Smooth muscle cell (in vitro differentiated cells): ENCODE measurements at regions not wholly inside any gene's neighbourhood (a gene's known extent, or its start where the extent isn't known, plus 50 kb on each side); places are given as distances from the start of the nearest gene placed in this dataset.

Source experiments
- DNase-seq: peaks from one replicate; lab custom pipeline; 2025; ENCODE audit not compliant: unreplicated experiment; lab: John Stamatoyannopoulos, UW
- H2AFZ ChIP-seq: fragments of 200-600 bp; sonication (generic); 2 replicates; pipeline ENCODE4 v1.6.0; 2016; ENCODE audit warnings: antibody characterized with exemption, low read depth, mild to moderate bottlenecking
- H3F3A ChIP-seq: fragments of 200-600 bp; sonication (generic); 2 replicates; pipeline ENCODE4 v1.6.0; 2017; ENCODE audit warnings: antibody characterized with exemption, low read depth
- H3K27ac ChIP-seq: fragments of 200-600 bp; sonication (generic); 2 replicates; pipeline ENCODE4 v1.5.1; 2016; ENCODE audit warnings: low read depth, mild to moderate bottlenecking
- H3K27me3 ChIP-seq: fragments of 200-600 bp; sonication (generic); 2 replicates; pipeline ENCODE4 v1.6.1; 2016; ENCODE audit warnings: low read depth, mild to moderate bottlenecking
- H3K36me3 ChIP-seq: fragments of 200-600 bp; sonication (generic); 2 replicates; pipeline ENCODE4 v1.5.1; 2016; ENCODE audit warnings: low read depth
- H3K4me1 ChIP-seq: fragments of 200-600 bp; sonication (generic); 2 replicates; pipeline ENCODE4 v1.5.1; 2016; ENCODE audit warnings: low read depth
- H3K4me2 ChIP-seq: fragments of 200-600 bp; sonication (generic); 2 replicates; pipeline ENCODE4 v1.6.0; 2016; ENCODE audit warnings: mild to moderate bottlenecking
- H3K4me3 ChIP-seq: fragments of 200-600 bp; sonication (generic); 2 replicates; pipeline ENCODE4 v1.5.1; 2016; ENCODE audit warnings: mild to moderate bottlenecking
- H3K79me2 ChIP-seq: fragments of 200-600 bp; sonication (generic); 2 replicates; pipeline ENCODE4 v1.6.0; 2016; ENCODE audit warnings: low read depth, mild to moderate bottlenecking
- H3K9ac ChIP-seq: fragments of 200-600 bp; sonication (generic); 2 replicates; pipeline ENCODE4 v1.6.0; 2016; ENCODE audit warnings: low read depth
- H3K9me3 ChIP-seq: fragments of 200-600 bp; sonication (generic); replicated peaks from 2 replicates; pipeline ENCODE4 v1.5.1; 2016; ENCODE audit warnings: low read depth
- H4K20me1 ChIP-seq: fragments of 200-600 bp; sonication (generic); 2 replicates; pipeline ENCODE4 v1.6.0; 2016; ENCODE audit warnings: low read depth
- CTCF ChIP-seq: fragments of 200-600 bp; sonication (generic); IDR thresholded peaks from 2 replicates; pipeline ENCODE4 v1.5.1; 2017; ENCODE audit warnings: borderline replicate concordance, mild to moderate bottlenecking, antibody characterized with exemption; ENCODE audit not compliant: insufficient read depth, poor library complexity, severe bottlenecking
- WGBS: methylation state at CpG from one replicate; pipeline ENCODE4 v1.1.7; 2016; ENCODE audit warnings: low lambda C conversion rate; 5-methylcytosine and 5-hydroxymethylcytosine counted together

- no peaks in the 10 kb centered on the region for H3K27me3 ChIP-seq
- no peak overlapping the region for H3K9ac ChIP-seq
- H4K20me1 ChIP-seq: no peaks in the 10 kb centered on the region
- no peaks in the 10 kb centered on the region for H3K4me1 ChIP-seq
- H3K36me3 ChIP-seq: no peaks in the 10 kb centered on the region
- no peak overlapping the region for H3K4me2 ChIP-seq
- no peak for TF ChIP-seq CTCF
- no peak overlapping the region for H2AFZ ChIP-seq
- H3F3A ChIP-seq: no peaks in the 10 kb centered on the region
- no peak for DNase-seq
- no peaks in the 10 kb centered on the region for H3K79me2 ChIP-seq
- no peak overlapping the region for H3K4me3 ChIP-seq
- WGBS: 78% methylated on average over 5 of the region's 5 CpGs
- H3K27ac ChIP-seq: no peak overlapping the region
- H3K9me3 ChIP-seq: no peaks in the 10 kb centered on the region
Measured at GRCh38 chrX:4741024-4741423, 1027.6 kb upstream of the PRKX start.

GRCh38 chrX:4735299-4735698, 1021.9 kb upstream of the PRKX start:
- no peaks in the 10 kb centered on the region for H3K4me1 ChIP-seq
- TF ChIP-seq CTCF: no peak
- H3K27me3 ChIP-seq: no peaks in the 10 kb centered on the region
- H3K79me2 ChIP-seq: no peaks in the 10 kb centered on the region
- WGBS: 98% methylated on average over 2 of the region's 2 CpGs
- H4K20me1 ChIP-seq: no peaks in the 10 kb centered on the region
- H3K9me3 ChIP-seq: no peaks in the 10 kb centered on the region
- no peak overlapping the region for H3K4me3 ChIP-seq
- H3K4me2 ChIP-seq: no peak overlapping the region
- DNase-seq: no peak
- H3K9ac ChIP-seq: no peak overlapping the region
- H2AFZ ChIP-seq: no peak overlapping the region
- no peak overlapping the region for H3K27ac ChIP-seq
- no peaks in the 10 kb centered on the region for H3K36me3 ChIP-seq
- no peaks in the 10 kb centered on the region for H3F3A ChIP-seq

GRCh38 chrX:4710618-4711433, 997.4 kb upstream of the PRKX start:
- WGBS: 58% methylated on average over 10 of the region's 10 CpGs
- no peaks in the 10 kb centered on the region for H4K20me1 ChIP-seq
- no peak for DNase-seq
- no peaks in the 10 kb centered on the region for H3F3A ChIP-seq
- no peak overlapping the region for H3K4me3 ChIP-seq
- H3K4me1 ChIP-seq: peaks cover 10% of the 10 kb centered on the region
- H3K9ac ChIP-seq: peak overlapping the region; percentile 80
- H2AFZ ChIP-seq: peak overlapping the region; percentile 68
- H3K36me3 ChIP-seq: no peaks in the 10 kb centered on the region
- H3K27ac ChIP-seq: peak overlapping the region; percentile 95
- no peaks in the 10 kb centered on the region for H3K79me2 ChIP-seq
- no peaks in the 10 kb centered on the region for H3K9me3 ChIP-seq
- H3K4me2 ChIP-seq: peak overlapping the region; percentile 35
- TF ChIP-seq CTCF: no peak
- H3K27me3 ChIP-seq: no peaks in the 10 kb centered on the region
